LHCN-M2 (cell line): ENCODE measurements at regions not wholly inside any gene's neighbourhood (a gene's known extent, or its start where the extent isn't known, plus 50 kb on each side); places are given as distances from the start of the nearest gene placed in this dataset.

Source experiments
- DNase-seq: peaks from one replicate; pipeline ENCODE4 v3.0.0-alpha.2; 2012; ENCODE audit warnings: low read depth

DNA sequence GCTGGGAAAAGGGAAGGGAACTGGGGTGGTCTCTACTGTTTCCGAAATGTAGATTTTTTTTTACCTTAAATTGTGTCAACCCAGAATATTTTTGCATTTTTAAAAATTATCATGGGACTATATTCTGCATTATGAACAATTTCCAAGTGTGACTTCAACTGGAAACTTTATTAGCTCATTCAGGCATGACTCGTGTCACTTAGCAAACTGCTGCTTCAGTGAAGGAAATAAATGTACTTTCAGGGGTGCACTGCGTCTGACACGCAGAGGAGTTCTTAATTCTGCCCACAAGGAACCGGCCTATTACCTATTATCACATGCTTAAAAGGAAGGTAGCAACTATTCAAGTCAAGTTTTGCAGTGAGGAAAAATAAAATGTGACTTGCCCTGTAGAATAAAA is 291.3 kb upstream of the PRDM1 start:
- DNase-seq = no peak

DNA sequence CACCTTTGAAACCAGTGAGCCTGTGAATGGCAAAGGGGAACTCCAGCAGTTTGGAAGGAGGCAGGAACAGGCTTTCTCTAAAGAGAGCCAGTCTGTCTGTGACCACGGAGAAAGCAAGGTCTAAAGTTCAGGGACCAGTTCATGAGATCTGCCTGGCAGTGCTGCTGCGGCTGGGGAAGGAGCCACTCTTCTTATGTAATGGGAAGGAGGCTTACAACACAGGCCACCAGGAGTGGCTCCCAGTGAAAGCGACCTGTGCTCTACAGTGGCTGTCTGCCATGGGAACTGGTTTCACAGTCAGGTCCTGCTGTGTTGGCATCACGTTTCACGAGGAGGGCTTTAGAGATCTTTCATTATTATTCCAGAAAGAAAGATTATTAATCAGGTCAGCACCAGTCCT is 291.9 kb upstream of the PRDM1 start:
- no peak for DNase-seq

DNA sequence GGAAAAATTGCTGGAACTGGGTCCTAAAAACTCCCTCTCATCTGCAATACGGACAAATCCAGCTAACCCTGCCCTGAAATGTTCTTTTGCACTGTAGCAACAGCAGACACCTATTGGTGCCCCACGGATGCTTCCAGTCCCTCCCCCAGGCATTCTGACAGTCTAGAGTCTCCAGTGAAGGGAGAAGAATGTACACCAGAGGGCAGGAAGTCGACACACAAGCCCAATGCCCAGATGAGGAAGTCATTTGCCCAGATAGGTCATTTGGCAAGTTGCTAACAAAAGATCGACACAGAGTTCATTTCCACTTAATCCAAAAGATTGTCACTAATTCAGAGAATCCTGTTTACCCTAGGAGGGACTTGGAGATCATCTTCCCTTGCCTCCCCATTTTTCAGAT is 293.0 kb upstream of the PRDM1 start:
- DNase-seq = peak; percentile 31

DNA sequence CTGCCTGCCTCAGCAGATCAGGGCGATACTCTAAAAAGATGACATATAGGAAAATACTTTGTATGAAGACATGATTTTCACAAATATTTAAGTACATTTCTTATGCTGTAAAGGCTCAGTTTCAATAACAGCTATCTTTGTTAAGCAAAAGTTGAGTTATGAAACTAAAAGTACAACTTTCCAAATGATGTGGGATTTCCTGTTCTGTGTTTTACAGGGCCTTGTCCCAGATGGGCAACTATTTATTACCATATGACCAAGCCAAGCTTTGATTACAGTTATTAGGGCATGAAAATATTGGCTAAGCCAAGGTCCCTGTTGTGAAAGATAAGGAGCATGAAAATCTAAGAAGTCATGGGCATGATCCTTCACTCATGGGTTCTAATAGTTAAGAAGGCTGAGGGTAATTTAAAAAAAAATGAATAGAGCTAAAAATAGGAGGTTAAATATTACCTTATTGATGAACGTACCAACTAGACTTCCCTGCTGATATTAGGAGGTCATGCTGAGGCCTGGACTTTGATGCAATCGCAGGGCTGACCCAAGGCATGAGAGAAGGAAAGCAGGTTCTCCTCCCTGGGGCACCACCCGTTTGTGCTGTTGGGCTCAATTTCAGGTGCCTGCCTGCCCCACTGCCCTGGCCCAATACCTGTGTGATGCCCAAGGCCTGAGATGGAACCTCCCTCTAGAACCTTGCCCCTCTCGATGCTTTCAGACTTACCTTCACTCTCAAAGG is 294.4 kb upstream of the PRDM1 start:
- no peak for DNase-seq

DNA sequence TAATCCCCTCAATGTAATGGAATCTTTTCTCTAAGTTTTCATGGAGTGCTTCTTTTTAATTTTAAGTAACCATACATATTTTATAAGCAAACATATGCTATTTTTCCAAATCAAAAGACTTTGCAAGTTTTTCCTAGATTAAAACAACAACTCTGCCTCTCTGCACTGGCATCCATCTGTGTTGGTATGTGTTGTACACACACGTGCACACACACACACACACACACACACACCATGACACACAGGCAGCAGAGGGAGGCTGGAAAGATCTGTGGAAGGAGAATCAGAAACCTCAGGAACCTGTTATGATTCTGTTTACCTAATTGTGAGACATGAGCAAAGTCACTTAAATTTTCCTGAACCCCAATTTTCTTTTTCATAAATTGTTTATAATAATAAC is 295.0 kb upstream of the PRDM1 start:
- no peak for DNase-seq

DNA sequence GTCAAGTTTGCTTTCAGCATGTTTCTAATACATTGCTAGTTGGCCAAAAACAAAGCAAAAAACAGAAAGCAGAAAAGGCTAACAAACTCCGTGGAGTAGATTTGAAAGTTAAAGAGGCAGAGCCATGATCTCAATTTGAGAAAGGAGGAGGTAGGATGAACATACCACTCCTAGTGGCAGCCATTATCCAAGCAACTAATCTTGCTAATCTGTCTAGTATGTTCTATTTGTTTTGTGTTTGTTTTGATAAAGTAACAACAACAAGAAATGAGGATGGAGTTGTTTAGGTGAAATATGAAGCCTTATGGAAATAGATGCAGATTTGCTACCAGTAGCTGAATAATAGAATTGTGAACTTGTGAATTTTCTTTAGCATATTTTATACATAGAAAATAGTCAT is 295.5 kb upstream of the PRDM1 start:
- DNase-seq = peak; percentile 22

DNA sequence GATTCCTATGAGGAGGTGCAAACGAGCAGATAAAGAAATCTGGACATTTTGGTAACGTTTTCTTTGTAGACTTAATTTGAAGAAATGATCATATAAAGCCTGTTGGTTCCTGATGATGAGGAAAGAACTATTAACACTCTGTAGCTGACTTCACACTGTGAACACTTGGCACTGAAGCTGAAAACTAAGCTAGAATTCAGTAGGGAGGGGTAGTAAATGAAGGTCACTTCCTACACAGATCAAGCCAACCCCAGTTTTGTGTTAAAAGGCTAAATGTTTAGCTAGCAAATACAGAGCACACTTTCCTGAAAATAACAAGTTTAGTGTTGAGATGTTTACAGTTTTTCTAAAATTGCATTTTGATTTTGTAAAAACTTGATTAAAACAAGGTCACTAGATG is 296.2 kb upstream of the PRDM1 start:
- DNase-seq = no peak

DNA sequence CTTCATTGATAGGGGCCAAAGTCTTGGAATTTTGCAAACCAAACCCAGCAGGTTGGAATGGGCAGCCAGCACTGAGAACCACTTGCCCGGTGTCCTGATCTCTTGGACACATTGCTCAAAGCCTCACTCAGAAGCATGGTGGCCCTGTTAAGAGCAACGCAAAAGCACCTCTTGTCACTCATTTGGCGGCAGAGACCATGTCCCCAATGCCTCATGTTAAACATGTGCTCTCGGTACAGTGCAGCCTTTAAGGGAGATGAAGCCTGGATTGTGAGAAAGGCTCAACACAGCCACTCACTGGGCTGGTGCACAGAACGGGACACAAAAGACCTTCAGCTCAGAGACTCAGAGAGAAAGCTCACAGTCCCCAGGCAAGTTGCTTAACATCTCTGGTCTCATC is 298.4 kb upstream of the PRDM1 start:
- DNase-seq = no peak

DNA sequence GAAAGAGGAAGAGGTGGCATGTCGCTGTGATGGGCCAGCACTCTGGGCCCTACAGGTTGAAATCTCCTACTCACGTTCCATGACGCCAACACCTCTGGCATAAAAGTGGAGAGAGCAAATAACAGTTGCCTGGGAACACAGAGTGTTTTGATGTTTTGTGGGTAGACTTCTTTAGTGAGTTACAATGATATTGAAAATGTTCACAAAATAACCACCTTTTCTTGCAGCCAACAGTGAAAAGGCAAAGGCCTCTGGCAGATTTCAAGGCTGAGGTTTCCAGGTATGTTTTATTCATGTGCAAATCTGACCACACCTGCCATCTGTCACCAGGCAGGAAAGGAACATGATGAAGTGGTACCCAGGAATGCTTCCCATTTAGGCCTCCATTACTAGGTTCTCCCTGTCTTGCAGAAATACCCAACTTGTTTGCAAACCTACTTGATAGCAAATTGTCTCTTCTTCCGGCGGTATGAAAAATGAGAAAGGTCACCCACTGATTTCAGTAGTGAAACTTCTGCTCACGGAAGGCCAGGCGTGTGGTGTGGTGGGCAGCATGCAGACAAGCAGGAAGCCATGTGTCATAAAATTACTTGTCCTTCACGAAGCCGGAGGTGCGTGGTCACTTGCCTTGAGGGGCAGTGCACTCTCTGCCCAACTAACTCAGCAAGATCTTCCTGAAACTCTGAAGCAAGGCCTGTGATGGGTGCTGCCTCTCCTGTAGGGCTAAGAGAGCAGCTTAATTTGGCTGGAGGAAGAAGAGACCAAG is 299.1 kb upstream of the PRDM1 start:
- no peak for DNase-seq

DNA sequence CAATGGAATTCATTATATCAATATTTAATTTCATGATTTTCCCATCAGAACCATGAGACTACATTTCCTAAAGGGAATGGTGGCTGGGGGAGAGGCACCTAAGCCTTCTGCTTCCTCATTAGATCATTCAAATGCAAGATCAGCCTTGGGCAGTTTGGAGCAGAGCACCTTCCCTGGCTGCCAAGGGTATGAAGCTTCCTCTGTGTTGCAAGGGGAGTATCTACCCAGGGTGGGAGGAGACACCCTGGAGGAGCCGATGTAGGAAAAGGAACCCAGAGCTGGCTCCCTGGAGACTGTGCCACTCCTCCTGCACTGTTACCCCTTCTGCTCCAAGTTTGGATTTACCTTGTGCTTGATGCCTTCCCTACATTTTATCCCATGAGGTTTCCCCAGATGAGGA is 299.7 kb upstream of the PRDM1 start:
- DNase-seq = no peak

DNA sequence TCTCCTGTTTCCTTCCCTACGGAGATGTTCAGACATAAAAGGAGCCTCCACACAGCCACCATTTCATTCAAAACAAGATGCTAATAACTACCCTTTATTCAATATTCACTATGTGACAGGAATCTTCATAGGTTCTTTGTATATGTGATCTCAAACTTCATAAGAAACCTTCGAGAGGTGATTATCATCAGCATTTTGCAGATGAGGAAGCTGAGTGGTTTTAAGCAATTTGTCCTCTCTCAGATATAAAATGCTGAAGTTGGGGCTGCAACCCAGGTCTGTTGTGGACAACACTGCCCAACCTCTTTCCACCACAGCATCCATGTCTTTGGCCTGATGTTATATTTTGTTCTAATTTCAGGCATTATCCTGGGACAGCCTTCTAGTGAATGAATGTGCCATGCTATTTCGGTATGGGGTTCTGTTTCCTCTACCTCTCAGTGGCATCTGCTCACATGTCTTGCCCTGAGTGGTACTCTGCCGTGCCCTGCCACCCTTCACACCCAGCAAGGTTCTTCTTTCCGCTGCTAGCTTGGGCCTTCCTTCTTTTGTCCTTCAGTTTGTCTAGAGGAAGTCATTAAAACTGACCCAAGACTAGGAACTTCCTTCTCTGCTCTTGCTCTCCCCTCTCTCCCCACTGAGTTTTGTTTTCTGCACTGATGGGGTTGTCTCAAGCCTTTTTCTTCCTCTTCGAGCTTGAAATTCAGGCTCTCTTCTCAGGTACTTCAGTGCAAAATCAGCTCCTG is 300.9 kb upstream of the PRDM1 start:
- no peak for DNase-seq

DNA sequence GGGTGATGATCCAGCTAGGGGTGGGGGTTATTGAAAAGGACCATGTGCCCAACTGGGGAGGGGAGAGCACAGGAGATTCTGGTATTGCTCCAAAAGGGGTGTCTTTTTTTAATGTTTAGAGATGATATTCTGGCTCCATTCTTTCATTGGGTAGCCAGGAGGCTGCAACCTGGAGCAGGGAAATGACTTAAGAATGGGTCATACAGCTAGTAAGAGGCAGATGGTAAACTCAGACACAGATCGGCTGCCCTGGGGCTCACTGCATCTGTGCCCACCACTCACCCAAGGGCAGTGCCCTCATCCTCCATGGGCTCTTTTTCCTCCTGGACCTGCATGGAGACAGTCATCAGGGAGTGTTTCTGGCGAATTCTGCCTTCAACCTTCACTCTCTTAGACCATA is 302.0 kb upstream of the PRDM1 start:
- no peak for DNase-seq

DNA sequence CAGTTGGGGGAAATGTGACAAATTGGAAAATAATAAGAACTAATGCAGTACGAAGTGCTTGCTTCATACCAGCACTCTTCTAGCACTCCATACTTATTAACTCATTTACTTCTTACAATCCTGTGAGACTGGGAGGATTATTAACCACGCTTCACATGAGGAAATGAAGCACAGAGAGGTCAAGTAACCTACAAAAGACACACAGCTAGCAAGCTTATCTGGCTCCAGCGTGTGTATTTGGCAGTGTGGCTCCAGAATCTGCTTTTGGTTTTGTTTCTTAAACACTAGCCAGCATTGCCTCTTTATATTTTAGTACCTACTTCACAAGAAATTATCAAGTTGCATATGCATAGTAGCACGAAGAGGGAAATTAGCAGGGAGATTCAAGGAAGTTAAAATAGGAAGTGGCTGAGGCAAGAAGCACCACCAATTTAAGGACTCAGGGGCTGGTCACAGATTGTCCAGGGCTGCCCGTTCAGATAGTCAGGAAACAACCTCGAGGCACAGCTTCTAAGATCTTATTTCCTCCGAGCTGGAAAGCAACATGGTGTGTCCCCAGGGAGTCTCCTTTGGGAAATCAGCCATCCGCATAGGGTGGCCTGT is 302.7 kb upstream of the PRDM1 start:
- DNase-seq = no peak

DNA sequence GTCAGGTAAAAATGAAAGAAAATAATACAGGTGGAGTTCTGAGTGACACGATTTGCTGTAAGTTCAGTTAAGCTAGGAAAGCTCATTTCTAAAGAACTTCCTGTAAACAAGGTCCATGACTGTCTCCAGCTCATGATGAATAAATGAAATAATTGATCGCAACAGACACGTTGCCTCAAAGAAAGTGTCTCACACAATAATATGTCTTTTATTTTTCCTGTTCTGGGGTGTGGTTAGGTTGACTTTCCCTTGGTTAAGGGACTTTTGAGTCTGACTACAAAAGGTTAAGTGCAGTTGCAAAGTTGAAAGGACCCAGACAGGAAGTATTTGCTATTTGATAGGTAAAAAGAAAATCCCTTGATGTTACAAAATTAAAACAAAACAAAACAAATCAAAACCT is 304.2 kb upstream of the PRDM1 start:
- no peak for DNase-seq

DNA sequence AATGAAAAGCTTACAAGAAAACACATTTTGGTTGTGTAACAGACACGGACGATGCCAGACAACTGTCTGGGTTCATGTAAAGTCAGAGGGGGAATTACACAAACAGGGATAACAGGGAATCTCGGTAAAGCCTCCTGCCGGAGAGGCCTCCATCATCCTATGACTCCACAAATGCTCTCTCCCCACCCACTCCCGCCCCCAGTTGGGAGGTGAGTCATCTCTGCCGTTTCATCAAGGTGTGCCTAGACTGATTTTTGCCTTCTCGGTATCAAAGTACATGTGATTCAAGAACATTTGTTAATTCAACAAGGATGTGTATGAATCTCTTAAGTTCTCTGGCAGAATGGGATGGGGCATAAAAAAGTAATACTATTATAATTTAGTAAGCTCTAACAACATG is 304.9 kb upstream of the PRDM1 start:
- DNase-seq = no peak

DNA sequence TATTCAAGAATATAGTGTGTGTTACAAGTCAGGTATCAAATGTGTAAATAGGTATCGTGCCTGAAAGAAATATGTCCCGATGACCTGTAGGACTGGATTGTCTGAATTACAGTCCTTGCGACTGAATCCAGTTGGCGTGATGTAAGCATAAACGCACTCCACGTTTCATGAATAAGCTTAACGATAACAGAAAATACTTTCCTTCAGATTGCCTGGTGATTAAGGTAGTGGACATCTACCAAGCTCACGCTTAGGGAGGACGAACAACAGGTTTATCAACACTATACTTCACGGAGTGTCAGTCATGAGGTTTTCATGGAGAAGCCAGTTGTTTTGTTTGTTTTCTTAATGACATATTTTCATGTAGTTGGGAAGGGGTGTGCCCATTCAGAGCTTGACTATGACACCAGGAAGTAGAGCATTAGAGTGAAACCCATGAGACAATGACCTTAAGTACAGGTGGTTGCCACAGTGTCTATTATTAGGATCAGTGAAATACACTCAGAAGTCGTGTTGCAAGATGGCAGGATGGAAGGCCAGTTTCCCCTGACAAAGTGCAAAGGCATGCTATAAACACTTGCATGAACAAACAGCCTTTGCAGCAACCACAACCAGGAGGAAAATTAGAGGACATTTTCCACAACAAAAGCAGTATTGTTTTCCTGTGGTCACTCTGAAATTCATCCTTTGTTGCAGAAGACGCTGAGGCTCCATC is 305.8 kb upstream of the PRDM1 start:
- DNase-seq = peak; percentile 59

DNA sequence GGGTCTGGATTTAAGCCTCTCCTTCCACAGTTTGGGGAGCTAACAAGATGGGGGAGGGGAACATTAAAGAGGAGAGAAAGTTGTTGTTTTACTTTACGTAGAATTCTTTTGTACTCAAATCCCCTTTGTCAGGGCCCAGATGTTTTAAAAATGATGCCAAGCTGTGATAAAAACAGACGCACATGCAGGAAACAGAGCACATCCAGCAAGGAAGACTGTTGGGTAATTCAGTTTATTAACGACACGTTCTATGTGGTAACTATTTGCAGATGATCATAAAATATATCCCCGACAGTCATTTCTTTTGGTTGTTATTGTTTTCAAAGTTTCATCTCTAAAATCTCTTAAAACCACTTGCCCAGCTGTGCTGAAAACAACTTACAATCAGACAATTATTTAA is 307.0 kb upstream of the PRDM1 start:
- DNase-seq = no peak

DNA sequence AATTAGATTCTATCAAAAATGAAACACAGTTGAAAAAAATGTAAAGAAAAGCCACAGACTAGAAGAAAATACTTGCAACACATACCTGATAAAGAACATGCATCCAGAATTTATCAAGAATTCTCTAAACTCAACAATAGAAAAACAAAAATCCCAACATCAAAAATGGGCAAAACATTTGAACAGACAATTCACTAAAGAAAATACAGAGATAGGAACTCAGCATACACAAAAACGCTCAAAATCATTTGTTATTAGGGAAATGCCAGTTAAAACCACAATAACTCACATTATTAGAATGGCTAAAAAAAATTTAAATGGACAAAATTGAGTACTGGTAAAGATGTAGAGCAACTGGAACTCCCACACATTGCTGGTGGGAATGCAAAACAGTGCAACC is 311.0 kb upstream of the PRDM1 start:
- no peak for DNase-seq

DNA sequence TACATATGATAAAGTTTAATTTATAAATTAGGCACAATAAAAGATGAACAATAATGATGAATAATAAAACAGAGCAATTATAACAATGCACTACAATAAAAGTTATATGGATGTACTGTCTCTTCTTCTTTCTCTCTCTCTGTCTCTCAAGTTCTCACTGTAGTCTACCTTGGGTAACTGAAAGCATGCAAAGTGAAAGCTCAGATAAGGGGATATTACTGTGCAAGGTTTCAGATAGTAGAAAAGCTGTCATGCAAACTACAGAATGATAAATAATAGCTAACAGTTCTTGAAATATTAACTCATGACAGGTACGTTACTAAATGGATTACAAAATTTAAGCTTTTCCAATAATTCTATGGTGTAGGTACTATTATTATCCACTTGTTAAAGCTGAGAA is 311.9 kb upstream of the PRDM1 start:
- DNase-seq = no peak

DNA sequence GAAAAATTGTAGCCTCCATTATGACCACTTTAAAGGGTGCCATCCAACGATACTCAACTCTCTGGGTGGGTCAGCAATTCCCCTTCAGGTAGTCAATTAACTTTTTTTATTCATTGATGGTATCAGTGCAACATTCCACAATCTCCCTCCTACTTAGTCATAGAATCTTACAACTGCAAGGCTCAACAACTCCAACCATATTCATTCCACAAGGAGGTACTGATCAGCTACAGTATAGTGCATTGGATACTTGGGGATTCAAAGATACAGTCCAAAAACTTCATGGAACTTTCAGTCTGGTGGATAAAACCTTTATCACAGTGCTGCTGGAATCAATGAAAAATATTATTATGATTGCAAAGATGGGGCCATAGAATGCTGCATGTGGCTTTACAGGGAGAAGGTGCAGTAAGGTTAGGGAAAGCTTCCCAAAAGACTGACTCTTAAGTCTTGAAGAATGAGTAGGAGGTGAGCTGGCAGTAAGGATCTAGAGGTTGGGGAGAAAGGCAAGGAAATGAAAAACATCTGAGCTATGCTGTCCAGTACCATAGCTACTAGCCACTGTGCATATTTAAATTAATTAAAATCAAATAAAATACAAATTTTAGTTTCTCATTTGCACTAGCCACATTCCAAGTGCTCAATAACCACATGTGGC is 314.7 kb upstream of the PRDM1 start:
- DNase-seq = no peak

DNA sequence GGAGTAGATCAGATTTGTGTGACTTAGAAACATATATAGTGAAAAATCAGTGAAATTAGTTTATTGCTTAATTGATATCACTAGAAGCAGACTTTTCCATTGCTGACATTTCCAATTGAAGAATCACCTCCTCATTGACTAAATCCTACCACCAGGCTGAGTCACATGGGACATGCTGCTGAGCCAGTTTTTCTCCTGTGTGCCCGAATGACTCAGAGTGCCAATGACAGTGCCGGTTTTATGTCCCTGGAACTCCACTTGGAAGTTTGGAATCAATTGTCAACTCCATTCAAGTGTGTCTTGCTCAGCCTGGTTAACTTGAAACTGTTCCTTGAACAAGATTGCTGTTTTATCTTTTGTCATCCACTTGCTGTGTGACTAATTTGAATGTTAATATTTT is 316.1 kb upstream of the PRDM1 start:
- peak; percentile 40 for DNase-seq
